ENCODE measurements at regions not wholly inside any gene's neighbourhood (a gene's known extent, or its start where the extent isn't known, plus 50 kb on each side); places are given as distances from the start of the nearest gene placed in this dataset.

- Histone ChIP-seq H3K4me3 (ENCODE audit: low read length) (no peak overlapping the region), H3K27me3 (ENCODE audit: low read length) (no peaks in the 10 kb centered on the region), H3K27ac (ENCODE audit: low read length) (no peak overlapping the region), H3K9me2 (replicated peaks; ENCODE audit: low read length) (no peaks in the 10 kb centered on the region; the same call in 1 of the 2 replicates), H3K9ac (ENCODE audit: low read length) (no peak overlapping the region), H4K20me1 (ENCODE audit: low read length) (no peaks in the 10 kb centered on the region), H2AFZ (ENCODE audit: low read length) (no peak overlapping the region), H3K4me1 (ENCODE audit: insufficient read depth, low read length) (no peaks in the 10 kb centered on the region), H3K36me3 (ENCODE audit: low read depth, low read length) (0 out of 2 replicates have a peak, but pooled peaks cover 2% of the 10 kb centered on the region), H3F3A (ENCODE audit: low read length, unreplicated experiment) (no peaks in the 10 kb centered on the region), H3K9me3 (ENCODE audit: low read length) (no peaks in the 10 kb centered on the region), H3K79me2 (ENCODE audit: low read length) (no peaks in the 10 kb centered on the region), H3K4me2 (ENCODE audit: low read length) (no peak overlapping the region)
- TF ChIP-seq CTCF (conservative IDR thresholded peaks at IDR 0.05; ENCODE audit: low read depth, low read length) (no peak), EZH2phosphoT487 (IDR thresholded peaks at IDR 0.05; ENCODE audit: borderline replicate concordance, low read length) (no peak), EZH2 (IDR thresholded peaks at IDR 0.05; ENCODE audit: low read length, unreplicated experiment) (no peak)
- POLR2A ChIA-PET (ENCODE audit: unreplicated experiment), result no interaction called here
- no peak for ATAC-seq
- BruUV-seq (replicated peaks), result no TSS peak
- intact Hi-C loops (cut with micrococcal nuclease), result no loop called here
- CTCF ChIA-PET, result no interaction called here
- DNase-seq, result no peak
Measured at GRCh38 chr11:71065841-71066240, 186.5 kb downstream of the SHANK2 start.

GRCh38 chr11:71064702-71065515, 187.5 kb downstream of the SHANK2 start:
- no peak overlapping the region for H2AFZ ChIP-seq (ENCODE audit: low read length)
- no TSS peak for BruUV-seq (replicated peaks)
- ChIA-PET POLR2A (ENCODE audit: unreplicated experiment) (no interaction called here), CTCF (no interaction called here)
- DNase-seq (no peak), ATAC-seq (no peak)
- H3K4me2 ChIP-seq (ENCODE audit: low read length), result no peak overlapping the region
- no peak overlapping the region for H3K4me3 ChIP-seq (ENCODE audit: low read length)
- H4K20me1 ChIP-seq (ENCODE audit: low read length), result no peaks in the 10 kb centered on the region
- H3K9me2 ChIP-seq (replicated peaks; ENCODE audit: low read length), result no peaks in the 10 kb centered on the region; the same call in 1 of the 2 replicates
- intact Hi-C loops (cut with micrococcal nuclease), result no loop called here
- no peaks in the 10 kb centered on the region for H3K27me3 ChIP-seq (ENCODE audit: low read length)
- H3K9me3 ChIP-seq (ENCODE audit: low read length), result no peaks in the 10 kb centered on the region
- 0 out of 2 replicates have a peak, but pooled peaks cover 2% of the 10 kb centered on the region for H3K36me3 ChIP-seq (ENCODE audit: low read depth, low read length)
- no peaks in the 10 kb centered on the region for H3F3A ChIP-seq (ENCODE audit: low read length, unreplicated experiment)
- H3K4me1 ChIP-seq (ENCODE audit: insufficient read depth, low read length), result no peaks in the 10 kb centered on the region
- no peak overlapping the region for H3K9ac ChIP-seq (ENCODE audit: low read length)
- H3K79me2 ChIP-seq (ENCODE audit: low read length), result no peaks in the 10 kb centered on the region
- TF ChIP-seq EZH2phosphoT487 (IDR thresholded peaks at IDR 0.05; ENCODE audit: borderline replicate concordance, low read length), result no peak
- no peak for TF ChIP-seq CTCF (conservative IDR thresholded peaks at IDR 0.05; ENCODE audit: low read depth, low read length)
- TF ChIP-seq EZH2 (IDR thresholded peaks at IDR 0.05; ENCODE audit: low read length, unreplicated experiment), result no peak
- no peak overlapping the region for H3K27ac ChIP-seq (ENCODE audit: low read length)

GRCh38 chr11:71064183-71064582, 188.2 kb downstream of the SHANK2 start:
- no peaks in the 10 kb centered on the region for H3K79me2 ChIP-seq (ENCODE audit: low read length)
- POLR2A ChIA-PET (ENCODE audit: unreplicated experiment), result no interaction called here
- no peak for ATAC-seq

More at GRCh38 chr11:71064183-71064582, 188.2 kb downstream of the SHANK2 start:
- CTCF ChIA-PET, result no interaction called here
- no peaks in the 10 kb centered on the region for H3K4me1 ChIP-seq (ENCODE audit: insufficient read depth, low read length)
- H3K4me3 ChIP-seq (ENCODE audit: low read length), result no peak overlapping the region
- H4K20me1 ChIP-seq (ENCODE audit: low read length), result no peaks in the 10 kb centered on the region
- H3K4me2 ChIP-seq (ENCODE audit: low read length), result no peak overlapping the region
- H3K36me3 ChIP-seq (ENCODE audit: low read depth, low read length), result 0 out of 2 replicates have a peak, but pooled peaks cover 2% of the 10 kb centered on the region
- BruUV-seq (replicated peaks), result no TSS peak
- H3K27ac ChIP-seq (ENCODE audit: low read length), result no peak overlapping the region
- intact Hi-C loops (cut with micrococcal nuclease), result no loop called here
- H3K27me3 ChIP-seq (ENCODE audit: low read length), result no peaks in the 10 kb centered on the region
- TF ChIP-seq CTCF (conservative IDR thresholded peaks at IDR 0.05; ENCODE audit: low read depth, low read length) (no peak), EZH2phosphoT487 (IDR thresholded peaks at IDR 0.05; ENCODE audit: borderline replicate concordance, low read length) (no peak), EZH2 (IDR thresholded peaks at IDR 0.05; ENCODE audit: low read length, unreplicated experiment) (no peak)
- DNase-seq, result no peak
- H3K9me3 ChIP-seq (ENCODE audit: low read length), result no peaks in the 10 kb centered on the region
- no peaks in the 10 kb centered on the region for H3F3A ChIP-seq (ENCODE audit: low read length, unreplicated experiment)
- no peak overlapping the region for H2AFZ ChIP-seq (ENCODE audit: low read length)
- H3K9ac ChIP-seq (ENCODE audit: low read length), result no peak overlapping the region
- no peaks in the 10 kb centered on the region; the same call in 1 of the 2 replicates for H3K9me2 ChIP-seq (replicated peaks; ENCODE audit: low read length)
